HUES64 (cell line): ENCODE measurements at regions not wholly inside any gene's neighbourhood (a gene's known extent, or its start where the extent isn't known, plus 50 kb on each side); places are given as distances from the start of the nearest gene placed in this dataset.

Experiments used
- H3K27ac ChIP-seq: 2 replicates; pipeline ENCODE4 v1.7.0; 2013; ENCODE audit warnings: low read depth, low read length, inconsistent platforms
- H3K27me3 ChIP-seq: 2 replicates; pipeline ENCODE4 v1.6.1; 2013; ENCODE audit warnings: mild to moderate bottlenecking, low read length; ENCODE audit not compliant: insufficient read depth
- H3K36me3 ChIP-seq: 2 replicates; pipeline ENCODE4 v1.6.1; 2013; ENCODE audit warnings: mild to moderate bottlenecking, low read length; ENCODE audit not compliant: insufficient read depth
- H3K4me1 ChIP-seq: 2 replicates; pipeline ENCODE4 v1.6.1; 2013; ENCODE audit warnings: mild to moderate bottlenecking, low read length, moderate library complexity; ENCODE audit not compliant: insufficient read depth
- H3K4me3 ChIP-seq: 2 replicates; pipeline ENCODE4 v1.5.1; 2013; ENCODE audit warnings: mild to moderate bottlenecking, low read length, moderate library complexity
- H3K9ac ChIP-seq: 2 replicates; pipeline ENCODE4 v1.6.1; 2013; ENCODE audit warnings: mild to moderate bottlenecking, low read depth, low read length
- H3K9me3 ChIP-seq: 2 replicates; pipeline ENCODE4 v1.6.1; 2013; ENCODE audit warnings: low read depth, low read length; ENCODE audit not compliant: insufficient read depth
- WGBS: fragments of 150-250, 120-280 bp; methylation state at CpG from one replicate; pipeline ENCODE4 v1.1.7; 2013; ENCODE audit warnings: missing lambda C conversion rate; 5-methylcytosine and 5-hydroxymethylcytosine counted together

GRCh38 chr2:144690771-144691170, 170.9 kb upstream of the ZEB2 start:
- no peak overlapping the region for H3K4me3 ChIP-seq
- H3K9me3 ChIP-seq: no peaks in the 10 kb centered on the region
- H3K36me3 ChIP-seq: no peaks in the 10 kb centered on the region
- H3K9ac ChIP-seq: no peak overlapping the region
- no peaks in the 10 kb centered on the region for H3K27me3 ChIP-seq
- WGBS: 92% methylated on average over 2 of the region's 2 CpGs
- no peak overlapping the region for H3K27ac ChIP-seq
- 0 out of 2 replicates have a peak, but pooled peaks cover 3% of the 10 kb centered on the region for H3K4me1 ChIP-seq

- Histone ChIP-seq H3K4me3 (no peak overlapping the region), H3K9me3 (no peaks in the 10 kb centered on the region), H3K27me3 (no peaks in the 10 kb centered on the region), H3K9ac (no peak overlapping the region), H3K36me3 (no peaks in the 10 kb centered on the region), H3K4me1 (0 out of 2 replicates have a peak, but pooled peaks cover 3% of the 10 kb centered on the region), H3K27ac (no peak overlapping the region)
- 89% methylated on average over 1 of the region's 2 CpGs for WGBS
Measured at GRCh38 chr2:144686518-144687215, 166.7 kb upstream of the ZEB2 start.

DNA sequence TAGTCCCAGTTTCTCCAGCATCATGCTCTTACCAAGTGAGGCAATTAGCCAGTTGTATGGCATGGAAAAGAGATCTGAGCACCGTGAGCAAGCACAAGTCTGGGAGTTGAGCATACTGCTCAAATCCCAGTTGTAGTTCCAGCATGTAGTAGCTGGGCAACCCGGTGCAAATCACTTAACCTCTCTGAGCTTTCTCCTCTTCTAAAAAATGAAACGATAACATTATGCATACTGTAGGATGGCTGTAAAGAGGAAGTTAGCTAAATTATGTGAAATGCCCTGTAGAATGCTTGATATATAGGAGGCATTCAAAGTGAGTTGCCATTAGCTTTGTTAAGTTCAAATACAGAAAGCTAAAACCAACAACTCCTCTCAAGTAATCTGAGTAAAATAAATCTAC, 164.0 kb upstream of the ZEB2 start:
- Histone ChIP-seq H3K9me3 (no peaks in the 10 kb centered on the region), H3K36me3 (no peaks in the 10 kb centered on the region), H3K4me1 (0 out of 2 replicates have a peak, but pooled peaks cover 2% of the 10 kb centered on the region), H3K4me3 (no peak overlapping the region), H3K27ac (no peak overlapping the region), H3K9ac (no peak overlapping the region), H3K27me3 (no peaks in the 10 kb centered on the region)
- WGBS: 91% methylated on average over 3 of the region's 3 CpGs

DNA sequence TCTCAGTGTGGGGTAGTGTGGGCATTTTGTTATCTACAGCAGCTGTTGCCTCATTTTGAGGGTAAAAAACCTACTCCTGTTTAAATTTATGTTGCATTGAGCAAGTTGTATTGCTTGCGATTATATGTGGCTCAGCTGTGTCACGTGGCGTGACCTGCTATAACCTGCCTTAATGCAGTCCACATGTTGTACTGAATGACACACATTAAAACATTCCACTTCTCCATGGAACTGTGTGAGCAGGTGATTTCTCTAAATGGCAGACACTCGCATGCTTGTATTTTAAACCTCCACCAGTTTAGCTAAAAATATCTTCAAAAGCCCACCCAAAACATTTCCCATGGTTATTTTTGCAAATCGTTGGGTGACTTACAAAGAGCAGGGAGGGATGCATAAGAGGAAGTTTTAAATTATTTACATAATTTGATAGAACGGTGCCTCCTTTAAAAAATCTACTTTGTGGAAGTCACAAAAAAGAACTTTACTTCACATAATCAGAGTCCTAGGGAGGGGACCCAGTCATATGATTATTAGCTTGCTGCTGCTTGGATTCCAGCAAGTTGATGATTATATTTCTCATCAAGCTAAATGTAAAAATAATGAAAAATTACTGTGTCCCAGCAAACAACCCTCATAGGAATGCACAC, 163.3 kb upstream of the ZEB2 start:
- no peaks in the 10 kb centered on the region for H3K36me3 ChIP-seq
- no peaks in the 10 kb centered on the region for H3K9me3 ChIP-seq
- H3K9ac ChIP-seq: no peak overlapping the region
- no peaks in the 10 kb centered on the region for H3K27me3 ChIP-seq
- no peak overlapping the region for H3K4me3 ChIP-seq
- H3K27ac ChIP-seq: no peak overlapping the region
- no peaks in the 10 kb centered on the region for H3K4me1 ChIP-seq
- 95% methylated on average over 4 of the region's 6 CpGs for WGBS

GRCh38 chr2:144682248-144682647, 162.3 kb upstream of the ZEB2 start:
- no peaks in the 10 kb centered on the region for H3K9me3 ChIP-seq
- 95% methylated on average over 3 of the region's 4 CpGs for WGBS
- H3K36me3 ChIP-seq: no peaks in the 10 kb centered on the region
- no peaks in the 10 kb centered on the region for H3K27me3 ChIP-seq
- no peak overlapping the region for H3K27ac ChIP-seq
- no peaks in the 10 kb centered on the region for H3K4me1 ChIP-seq
- H3K4me3 ChIP-seq: no peak overlapping the region
- H3K9ac ChIP-seq: no peak overlapping the region

GRCh38 chr2:144681389-144681788, 161.5 kb upstream of the ZEB2 start:
- Histone ChIP-seq H3K4me3 (no peak overlapping the region), H3K27ac (no peak overlapping the region), H3K27me3 (no peaks in the 10 kb centered on the region), H3K36me3 (no peaks in the 10 kb centered on the region), H3K9ac (no peak overlapping the region), H3K4me1 (no peaks in the 10 kb centered on the region), H3K9me3 (no peaks in the 10 kb centered on the region)

DNA sequence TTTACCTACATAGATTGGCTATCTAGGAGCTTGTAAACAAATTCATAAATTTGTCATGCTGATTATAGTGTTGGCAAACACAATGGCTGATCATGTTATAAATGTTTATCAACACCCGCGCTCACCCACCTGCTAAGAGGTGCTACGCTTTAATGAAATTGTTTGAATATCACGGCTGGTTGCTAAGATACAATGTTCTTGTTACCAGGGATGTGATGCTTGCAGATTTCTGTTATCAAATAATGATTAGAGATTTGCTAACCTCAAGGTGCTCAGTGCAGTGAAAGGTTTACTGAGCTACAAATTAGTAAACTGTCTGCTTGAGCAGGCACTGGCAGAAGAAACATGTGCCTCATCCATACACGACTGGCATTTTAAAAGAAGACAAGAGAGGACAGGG, 160.0 kb upstream of the ZEB2 start:
- no peaks in the 10 kb centered on the region for H3K4me1 ChIP-seq
- H3K4me3 ChIP-seq: no peak overlapping the region
- no peaks in the 10 kb centered on the region for H3K36me3 ChIP-seq
- no peak overlapping the region for H3K27ac ChIP-seq
- no peaks in the 10 kb centered on the region for H3K9me3 ChIP-seq
- WGBS: 76% methylated on average over 5 of the region's 5 CpGs
- no peaks in the 10 kb centered on the region for H3K27me3 ChIP-seq
- H3K9ac ChIP-seq: no peak overlapping the region

DNA sequence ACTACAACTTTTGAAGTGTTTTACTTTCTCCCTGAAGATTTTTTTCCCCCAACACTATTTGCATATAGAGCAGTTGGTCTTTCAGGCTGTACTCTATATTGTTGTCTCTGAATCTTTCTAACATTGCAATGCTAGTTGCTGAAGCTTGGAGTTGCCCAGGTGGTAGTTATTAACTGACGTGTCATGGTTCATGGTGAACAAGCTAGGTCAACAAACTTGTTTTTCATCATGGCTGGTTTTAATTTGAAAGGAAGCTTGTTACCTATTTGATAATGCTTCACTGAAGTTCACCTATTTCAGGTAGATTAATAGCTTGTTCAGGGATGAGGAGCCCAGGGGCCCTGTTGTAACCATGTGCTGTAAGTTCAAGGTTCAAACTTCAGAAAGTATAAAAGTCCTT, 158.8 kb upstream of the ZEB2 start:
- Histone ChIP-seq H3K36me3 (no peaks in the 10 kb centered on the region), H3K27me3 (no peaks in the 10 kb centered on the region), H3K9me3 (no peaks in the 10 kb centered on the region), H3K4me1 (no peaks in the 10 kb centered on the region), H3K27ac (no peak overlapping the region), H3K4me3 (no peak overlapping the region), H3K9ac (no peak overlapping the region)
- 93% methylated on average over 1 of the region's 1 CpG for WGBS

DNA sequence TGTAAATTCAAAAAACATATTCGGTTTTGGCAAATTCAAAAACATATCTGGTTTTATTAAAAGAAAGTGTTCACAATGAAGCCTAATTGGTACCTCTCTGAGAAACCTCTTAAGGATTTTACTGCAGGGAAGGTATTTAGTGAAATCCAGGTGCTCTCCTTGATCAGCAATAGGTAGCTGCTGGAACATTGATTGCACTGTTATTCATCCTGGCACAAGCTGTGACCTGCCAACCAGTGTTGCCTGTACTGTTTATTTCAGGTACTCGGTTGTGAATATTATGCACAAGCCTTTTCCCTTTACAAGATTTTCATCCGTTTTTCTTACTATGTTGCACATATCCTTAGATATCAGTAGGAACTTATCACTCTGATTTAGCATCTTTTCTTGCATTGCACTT, 155.8 kb upstream of the ZEB2 start:
- Histone ChIP-seq H3K9ac (no peak overlapping the region), H3K4me1 (no peaks in the 10 kb centered on the region)
- 93% methylated on average over 3 of the region's 3 CpGs for WGBS

DNA sequence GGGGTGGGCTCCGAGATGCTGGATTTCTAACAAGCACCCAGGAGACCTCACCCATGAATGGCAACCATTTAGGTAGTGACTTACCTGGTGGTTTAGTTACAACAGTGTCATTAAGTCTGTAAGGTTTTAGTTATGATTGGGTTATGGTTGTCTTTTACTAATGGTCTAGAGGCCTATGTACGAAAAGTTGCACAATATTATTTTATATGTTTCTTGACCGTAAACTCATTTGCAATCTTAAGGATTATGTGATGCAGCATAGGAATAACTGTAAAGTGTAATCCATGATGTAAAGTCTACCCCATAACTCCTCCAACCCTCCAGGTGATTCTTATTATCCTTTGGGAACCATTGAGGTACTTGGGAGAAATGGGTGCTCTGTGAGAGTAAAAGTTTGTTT, 155.4 kb upstream of the ZEB2 start:
- Histone ChIP-seq H3K4me1 (no peaks in the 10 kb centered on the region), H3K36me3 (no peaks in the 10 kb centered on the region)
- WGBS: 98% methylated on average over 3 of the region's 3 CpGs

More for the DNA sequence above, 155.8 kb upstream of the ZEB2 start:
- Histone ChIP-seq H3K9me3 (no peaks in the 10 kb centered on the region), H3K36me3 (no peaks in the 10 kb centered on the region), H3K27me3 (no peaks in the 10 kb centered on the region), H3K4me3 (no peak overlapping the region), H3K27ac (no peak overlapping the region)

GRCh38 chr2:144674071-144674470, 154.2 kb upstream of the ZEB2 start:
- no peaks in the 10 kb centered on the region for H3K4me1 ChIP-seq
- H3K4me3 ChIP-seq: no peak overlapping the region
- no peaks in the 10 kb centered on the region for H3K27me3 ChIP-seq
- H3K27ac ChIP-seq: no peak overlapping the region
- H3K9me3 ChIP-seq: no peaks in the 10 kb centered on the region
- no peak overlapping the region for H3K9ac ChIP-seq
- no peaks in the 10 kb centered on the region for H3K36me3 ChIP-seq

More for the DNA sequence above, 155.4 kb upstream of the ZEB2 start:
- no peak overlapping the region for H3K9ac ChIP-seq
- no peak overlapping the region for H3K4me3 ChIP-seq
- no peak overlapping the region for H3K27ac ChIP-seq
- H3K27me3 ChIP-seq: no peaks in the 10 kb centered on the region
- H3K9me3 ChIP-seq: no peaks in the 10 kb centered on the region
